Osteoblast (primary cell): ENCODE measurements at regions not wholly inside any gene's neighbourhood (a gene's known extent, or its start where the extent isn't known, plus 50 kb on each side); places are given as distances from the start of the nearest gene placed in this dataset.

Experiments
- DNase-seq: peaks from one replicate; pipeline ENCODE4 v3.0.0; 2011; ENCODE audit warnings: low spot score, mixed read lengths; ENCODE audit not compliant: insufficient read length; ENCODE audit errors: missing footprints
- H2AFZ ChIP-seq: 2 replicates; pipeline ENCODE4 v1.6.0; 2011; ENCODE audit warnings: mild to moderate bottlenecking, low read length
- H3K27ac ChIP-seq: 2 replicates; pipeline ENCODE4 v1.5.1; 2011; ENCODE audit warnings: mild to moderate bottlenecking, low read depth, low read length, moderate library complexity
- H3K27me3 ChIP-seq: 2 replicates; pipeline ENCODE4 v1.6.0; 2012; ENCODE audit warnings: mild to moderate bottlenecking, control low read depth, inconsistent platforms, low read length, moderate library complexity; ENCODE audit not compliant: insufficient read depth
- H3K36me3 ChIP-seq: 2 replicates; pipeline ENCODE4 v1.5.1; 2011; ENCODE audit warnings: mild to moderate bottlenecking, low read length, control low read depth, moderate library complexity; ENCODE audit not compliant: insufficient read depth
- H3K4me1 ChIP-seq: 2 replicates; pipeline ENCODE4 v1.5.1; 2011; ENCODE audit warnings: mild to moderate bottlenecking, low read length, control low read depth, moderate library complexity; ENCODE audit not compliant: insufficient read depth
- H3K4me2 ChIP-seq: 2 replicates; pipeline ENCODE4 v1.6.0; 2011; ENCODE audit warnings: mild to moderate bottlenecking, low read length; ENCODE audit not compliant: insufficient read depth
- H3K4me3 ChIP-seq: fragments of 200-600 bp; sonication (generic); 3 replicates; pipeline ENCODE4 v1.5.1; 2012; ENCODE audit warnings: mild to moderate bottlenecking, low read length, inconsistent platforms; ENCODE audit not compliant: insufficient read depth
- H3K79me2 ChIP-seq: 2 replicates; pipeline ENCODE4 v1.6.0; 2012; ENCODE audit warnings: mild to moderate bottlenecking, low read length, control low read depth, inconsistent platforms; ENCODE audit not compliant: insufficient read depth
- H3K9me3 ChIP-seq: 2 replicates; pipeline ENCODE4 v1.5.1; 2011; ENCODE audit warnings: low read depth, low read length, control low read depth
- H4K20me1 ChIP-seq: 2 replicates; pipeline ENCODE4 v1.6.0; 2012; ENCODE audit warnings: mild to moderate bottlenecking, low read length, control low read depth; ENCODE audit not compliant: insufficient read depth
- CTCF ChIP-seq: IDR thresholded peaks from 2 replicates; pipeline ENCODE4 v1.5.1; 2011; ENCODE audit warnings: mild to moderate bottlenecking, low read depth, low read length, moderate library complexity; ENCODE audit errors: extremely low read depth

- H3K27me3 ChIP-seq = no peaks in the 10 kb centered on the region
- H4K20me1 ChIP-seq = no peaks in the 10 kb centered on the region
- no peak for TF ChIP-seq CTCF
Measured at GRCh38 chr4:58111818-58112217, 1001.6 kb upstream of the IGFBP7 start.

GRCh38 chr4:58093352-58093751 lies 983.2 kb upstream of the IGFBP7 start:
- H3K4me3 ChIP-seq = no peak overlapping the region
- no peak for DNase-seq
- H3K27me3 ChIP-seq = no peaks in the 10 kb centered on the region
- H3K36me3 ChIP-seq = no peaks in the 10 kb centered on the region
- no peak for TF ChIP-seq CTCF
- no peaks in the 10 kb centered on the region for H3K4me1 ChIP-seq
- H2AFZ ChIP-seq = no peak overlapping the region
- no peaks in the 10 kb centered on the region for H3K79me2 ChIP-seq
- H3K4me2 ChIP-seq = no peak overlapping the region
- H3K9me3 ChIP-seq = peaks cover 3% of the 10 kb centered on the region
- H3K27ac ChIP-seq = no peak overlapping the region
- no peaks in the 10 kb centered on the region for H4K20me1 ChIP-seq

More at GRCh38 chr4:58111818-58112217, 1001.6 kb upstream of the IGFBP7 start:
- no peaks in the 10 kb centered on the region for H3K36me3 ChIP-seq
- H3K4me1 ChIP-seq = no peaks in the 10 kb centered on the region
- H3K4me3 ChIP-seq = no peak overlapping the region
- H2AFZ ChIP-seq = no peak overlapping the region
- H3K9me3 ChIP-seq = peaks cover 3% of the 10 kb centered on the region
- no peak for DNase-seq
- no peak overlapping the region for H3K4me2 ChIP-seq
- no peak overlapping the region for H3K27ac ChIP-seq
- H3K79me2 ChIP-seq = no peaks in the 10 kb centered on the region

GRCh38 chr4:58090539-58090938 lies 980.4 kb upstream of the IGFBP7 start:
- H3K27me3 ChIP-seq = no peaks in the 10 kb centered on the region
- H3K9me3 ChIP-seq = peaks cover 3% of the 10 kb centered on the region
- no peaks in the 10 kb centered on the region for H3K36me3 ChIP-seq
- no peak overlapping the region for H2AFZ ChIP-seq
- H3K4me3 ChIP-seq = no peak overlapping the region
- no peaks in the 10 kb centered on the region for H3K4me1 ChIP-seq
- H3K27ac ChIP-seq = no peak overlapping the region
- no peak overlapping the region for H3K4me2 ChIP-seq
- H3K79me2 ChIP-seq = no peaks in the 10 kb centered on the region
- no peak for TF ChIP-seq CTCF
- H4K20me1 ChIP-seq = no peaks in the 10 kb centered on the region
- no peak for DNase-seq

GRCh38 chr4:58081356-58081755 lies 971.2 kb upstream of the IGFBP7 start:
- Histone ChIP-seq H3K27me3 (no peaks in the 10 kb centered on the region), H3K79me2 (no peaks in the 10 kb centered on the region), H3K27ac (no peak overlapping the region), H2AFZ (no peak overlapping the region), H3K4me1 (no peaks in the 10 kb centered on the region), H3K4me2 (no peak overlapping the region), H3K36me3 (no peaks in the 10 kb centered on the region), H3K4me3 (no peak overlapping the region), H3K9me3 (peaks cover 2% of the 10 kb centered on the region), H4K20me1 (no peaks in the 10 kb centered on the region)
- no peak for TF ChIP-seq CTCF
- no peak for DNase-seq
